ENCODE measurements at regions not wholly inside any gene's neighbourhood (a gene's known extent, or its start where the extent isn't known, plus 50 kb on each side); places are given as distances from the start of the nearest gene placed in this dataset.
"Not testable (repeated sequence)": the region's sequence is repeated elsewhere in the genome, so short reads cannot be mapped to it uniquely, and the experiment has no call there.

DNA sequence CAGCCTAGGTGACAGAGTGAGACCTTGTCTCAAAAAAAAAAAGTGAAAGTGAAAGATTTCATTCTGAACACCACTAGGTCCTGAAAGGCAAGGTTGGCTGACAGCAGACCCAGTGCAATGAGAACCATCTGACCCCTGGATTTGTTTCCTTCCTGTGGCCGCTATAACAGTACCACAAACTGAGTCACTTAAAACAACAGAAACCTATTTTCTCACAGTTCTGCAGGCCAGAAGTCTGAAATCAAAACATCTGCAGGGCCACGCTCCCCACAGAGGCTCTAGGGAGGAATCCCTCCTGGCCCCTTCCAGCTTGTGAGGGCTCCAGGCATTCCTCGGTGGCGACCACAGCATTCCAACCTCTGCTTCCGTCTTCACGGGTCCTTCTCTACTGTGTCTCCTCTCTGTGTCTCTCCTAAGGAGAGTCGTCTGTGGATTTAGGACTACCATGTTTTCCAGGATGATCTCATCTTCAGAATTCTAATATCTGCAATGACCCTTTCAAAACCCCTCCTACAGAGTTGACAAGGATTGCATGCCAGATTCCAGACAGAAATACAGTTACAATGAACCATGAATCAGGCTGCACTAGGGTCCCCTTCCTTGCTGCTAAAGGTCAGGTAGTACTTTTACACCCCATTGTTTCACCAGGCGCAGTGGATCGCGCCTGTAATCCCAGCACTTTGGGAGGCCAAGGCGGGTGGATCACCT, 78.0 kb upstream of the ADGRL1 start:
- DNase-seq (ENCODE audit: low spot score): not testable (repeated sequence)

DNA sequence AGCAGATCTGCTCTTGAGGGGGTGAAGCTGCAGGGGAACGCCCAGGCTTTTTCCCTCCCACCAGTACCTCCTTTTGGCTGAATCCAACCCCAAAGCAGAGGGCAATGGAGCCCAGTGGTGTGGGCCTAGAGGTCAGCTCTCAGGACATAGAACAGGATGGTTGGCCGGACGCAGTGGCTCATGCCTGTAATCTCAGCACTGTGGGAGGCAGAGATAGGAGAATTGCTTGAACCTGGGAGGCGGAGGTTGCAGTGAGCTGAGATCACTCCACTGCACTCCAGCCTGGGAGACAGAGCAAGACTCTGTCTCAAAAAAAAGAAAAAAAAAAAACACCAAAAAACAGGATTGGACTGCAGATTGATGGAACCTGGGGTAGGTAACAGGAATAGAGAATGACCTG, 73.3 kb upstream of the ADGRL1 start:
- not testable (repeated sequence) for DNase-seq (ENCODE audit: low spot score)

DNA sequence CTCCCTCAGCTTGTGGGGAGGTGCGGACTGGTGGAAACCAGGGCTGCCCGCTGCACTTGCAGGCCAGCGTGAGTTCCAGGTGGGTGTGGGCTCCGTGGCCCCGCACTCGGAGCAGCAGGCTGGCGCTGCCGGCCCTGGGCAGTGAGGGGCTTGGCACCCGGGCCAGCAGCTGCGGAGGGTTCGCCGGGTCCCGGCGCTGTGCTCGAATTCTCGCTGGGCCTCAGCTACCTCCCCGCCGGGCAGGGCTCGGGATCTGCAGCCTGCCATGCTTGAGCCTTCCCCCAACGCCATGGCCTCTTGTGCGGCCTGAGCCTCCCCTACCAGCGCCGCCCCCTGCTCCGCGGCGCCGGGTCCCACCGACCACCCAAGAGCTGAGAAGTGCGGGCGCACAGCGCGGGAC, 71.6 kb upstream of the ADGRL1 start:
- DNase-seq (ENCODE audit: low spot score): no peak

- not testable (repeated sequence) for DNase-seq (ENCODE audit: low spot score)
Measured at GRCh38 chr19:14275823-14276222, 69.9 kb upstream of the ADGRL1 start.

- DNase-seq (ENCODE audit: low spot score): no peak
Measured at GRCh38 chr19:14272623-14273022, 66.7 kb upstream of the ADGRL1 start.

- DNase-seq (ENCODE audit: low spot score): no peak
Measured at GRCh38 chr19:14271840-14272239, 65.9 kb upstream of the ADGRL1 start.

- not testable (repeated sequence) for DNase-seq (ENCODE audit: low spot score)
Measured at GRCh38 chr19:14270557-14270956, 64.6 kb upstream of the ADGRL1 start.

DNA sequence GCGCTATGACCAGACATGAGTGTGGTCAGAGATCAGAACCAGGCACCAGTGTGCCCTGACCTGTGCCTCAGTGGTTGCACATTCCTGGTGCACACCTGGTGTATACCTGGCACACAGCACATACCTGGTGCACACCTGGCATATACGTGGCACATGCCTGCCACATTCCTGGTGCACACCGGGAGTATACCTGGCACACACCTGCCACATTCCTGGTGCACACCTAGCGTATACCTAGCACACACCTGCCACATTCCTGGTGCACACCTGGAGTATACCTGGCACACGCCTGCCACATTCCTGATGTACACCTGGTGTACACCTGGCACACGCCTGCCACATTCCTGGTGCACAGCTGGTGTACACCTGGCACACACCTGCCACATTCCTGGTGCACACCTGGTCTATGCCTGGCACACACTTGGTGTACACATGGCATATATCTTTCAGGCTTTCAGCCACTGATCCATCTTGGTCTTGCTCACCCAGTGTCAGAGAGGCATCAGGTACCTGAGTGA, 61.3 kb upstream of the ADGRL1 start:
- DNase-seq (ENCODE audit: low spot score): no peak

DNA sequence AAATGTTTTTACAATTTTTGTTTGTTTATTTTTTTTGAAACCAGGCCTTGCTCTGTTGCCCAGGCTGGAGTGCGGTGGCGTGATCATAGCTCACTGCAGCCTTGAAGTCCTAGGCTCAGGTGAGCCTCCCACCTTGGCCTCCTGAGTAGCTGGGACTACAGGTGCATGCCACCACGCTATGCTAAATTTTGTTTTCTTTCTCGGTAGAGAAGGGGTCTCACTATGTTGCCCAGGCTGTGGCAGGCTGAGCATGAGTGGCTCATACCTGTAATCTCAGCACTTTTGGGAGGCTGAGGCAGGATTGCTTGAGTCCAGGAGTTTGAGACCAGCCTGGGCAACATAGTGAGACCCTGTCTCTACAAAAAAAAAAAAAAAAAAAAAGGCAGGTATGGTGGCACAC, 60.2 kb upstream of the ADGRL1 start:
- DNase-seq (ENCODE audit: low spot score): not testable (repeated sequence)

DNA sequence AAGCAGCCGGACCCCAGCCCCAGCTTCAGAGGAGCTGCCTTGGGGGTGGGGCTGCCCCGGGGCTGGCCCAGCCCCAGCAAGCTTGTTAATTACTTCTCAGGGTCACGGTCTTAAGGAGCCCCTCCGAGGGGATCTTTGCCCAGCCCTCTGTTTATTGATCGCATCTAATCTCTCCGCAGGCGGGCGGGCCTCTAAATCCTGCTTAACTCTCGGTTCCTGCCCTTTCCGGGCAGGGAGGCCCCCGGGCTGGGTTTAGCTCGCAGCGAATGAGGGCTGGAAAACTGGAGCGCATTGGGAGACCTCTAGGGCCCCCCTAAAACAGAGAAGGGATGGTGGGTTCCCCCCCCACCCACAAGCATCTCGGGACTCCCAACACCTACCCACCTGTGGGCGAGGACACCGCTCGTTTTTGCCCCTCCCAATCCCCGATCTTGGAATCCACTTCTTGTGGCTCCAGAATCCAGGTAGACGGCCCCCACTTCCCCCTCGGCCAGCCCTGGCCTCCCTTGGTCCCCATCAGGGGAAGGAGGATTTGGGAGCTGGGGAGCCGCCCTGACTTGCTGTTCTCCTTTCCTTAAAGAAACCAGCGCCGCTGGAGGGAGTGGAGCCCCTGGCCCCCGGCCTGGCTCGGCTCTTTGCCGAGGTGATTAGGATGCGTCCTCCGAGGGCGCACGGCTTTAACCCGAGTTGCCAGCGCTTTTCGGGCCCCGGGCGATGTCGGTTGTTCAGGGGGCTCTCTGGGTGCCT, 59.5 kb upstream of the ADGRL1 start:
- no peak for DNase-seq (ENCODE audit: low spot score)

- not testable (repeated sequence) for DNase-seq (ENCODE audit: low spot score)
Measured at GRCh38 chr19:14255902-14256649, 50.1 kb upstream of the ADGRL1 start.

Measured in RKO (cell line).